Hematopoietic multipotent progenitor cell treated with erythropoietin and hydrocortisone succinate and interleukin-3 and kit ligand, for 6 days (in vitro differentiated cells): ENCODE measurements at regions not wholly inside any gene's neighbourhood (a gene's known extent, or its start where the extent isn't known, plus 50 kb on each side); places are given as distances from the start of the nearest gene placed in this dataset.
"Not testable (repeated sequence)": the region's sequence is repeated elsewhere in the genome, so short reads cannot be mapped to it uniquely, and the experiment has no call there.

Source experiments
- DNase-seq: peaks from one replicate; pipeline ENCODE4 v3.0.0-alpha.2; 2015

GRCh38 chr7:149995369-149996026, 121.7 kb downstream of the ATP6V0E2 start:
- DNase-seq: not testable (repeated sequence)

GRCh38 chr7:150000780-150001599, 127.2 kb downstream of the ATP6V0E2 start:
- DNase-seq: peak; percentile 10

- no peak for DNase-seq
These were observed 129.6 kb downstream of the ATP6V0E2 start for GRCh38 chr7:150003304-150003810.

- DNase-seq: not testable (repeated sequence)
These were observed 130.2 kb downstream of the ATP6V0E2 start for GRCh38 chr7:150003973-150004372.

GRCh38 chr7:150004843-150005242, 131.1 kb downstream of the ATP6V0E2 start:
- not testable (repeated sequence) for DNase-seq

- not testable (repeated sequence) for DNase-seq
These were observed 136.0 kb downstream of the ATP6V0E2 start for GRCh38 chr7:150009620-150010303.

- not testable (repeated sequence) for DNase-seq
These were observed 143.0 kb downstream of the ATP6V0E2 start for GRCh38 chr7:150016651-150017189.

GRCh38 chr7:150020210-150020609, 146.4 kb downstream of the ATP6V0E2 start:
- DNase-seq: not testable (repeated sequence)

- DNase-seq: not testable (repeated sequence)
These were observed 151.1 kb downstream of the ATP6V0E2 start for GRCh38 chr7:150024550-150025490.

- DNase-seq: not testable (repeated sequence)
These were observed 152.0 kb downstream of the ATP6V0E2 start for GRCh38 chr7:150025802-150026201.

GRCh38 chr7:150028344-150029012, 154.7 kb downstream of the ATP6V0E2 start:
- not testable (repeated sequence) for DNase-seq

- DNase-seq: not testable (repeated sequence)
These were observed 155.2 kb downstream of the ATP6V0E2 start for GRCh38 chr7:150029013-150029389.

- not testable (repeated sequence) for DNase-seq
These were observed 158.0 kb downstream of the ATP6V0E2 start for GRCh38 chr7:150031733-150032132.

- not testable (repeated sequence) for DNase-seq
These were observed 159.9 kb downstream of the ATP6V0E2 start for GRCh38 chr7:150033711-150034110.

- not testable (repeated sequence) for DNase-seq
These were observed 162.0 kb downstream of the ATP6V0E2 start for GRCh38 chr7:150035769-150036168.

GRCh38 chr7:150039061-150039460, 165.3 kb downstream of the ATP6V0E2 start:
- DNase-seq: not testable (repeated sequence)

GRCh38 chr7:150042281-150042680, 168.5 kb downstream of the ATP6V0E2 start:
- not testable (repeated sequence) for DNase-seq

GRCh38 chr7:150044771-150045170, 171.0 kb downstream of the ATP6V0E2 start:
- DNase-seq: peak; percentile 63

- not testable (repeated sequence) for DNase-seq
These were observed 171.8 kb downstream of the ATP6V0E2 start for GRCh38 chr7:150045596-150045995.

- DNase-seq: not testable (repeated sequence)
These were observed 172.8 kb downstream of the ATP6V0E2 start for GRCh38 chr7:150046290-150047194.
